Activated gamma-delta T cell treated with Interleukin-2 at 50 U/mL for 16 hours (primary cell): ENCODE measurements at regions not wholly inside any gene's neighbourhood (a gene's known extent, or its start where the extent isn't known, plus 50 kb on each side); places are given as distances from the start of the nearest gene placed in this dataset.
"Not testable (repeated sequence)": the region's sequence is repeated elsewhere in the genome, so short reads cannot be mapped to it uniquely, and the experiment has no call there.

ENCODE experiments used
- DNase-seq: peaks from one replicate; pipeline ENCODE4 v3.0.0-alpha.2; 2020

- DNase-seq, result no peak
Measured at GRCh38 chr2:35787302-35788031, 568.1 kb upstream of the CRIM1 start.

- DNase-seq, result no peak
Measured at GRCh38 chr2:35785564-35785963, 570.0 kb upstream of the CRIM1 start.

- DNase-seq, result no peak
Measured at GRCh38 chr2:35784777-35785176, 570.8 kb upstream of the CRIM1 start.

GRCh38 chr2:35783723-35784122, 571.9 kb upstream of the CRIM1 start:
- no peak for DNase-seq

GRCh38 chr2:35741556-35741955, 614.0 kb upstream of the CRIM1 start:
- DNase-seq, result no peak

- DNase-seq, result no peak
Measured at GRCh38 chr2:35731674-35732073, 623.9 kb upstream of the CRIM1 start.

GRCh38 chr2:35714883-35715282, 640.7 kb upstream of the CRIM1 start:
- no peak for DNase-seq

GRCh38 chr2:35708411-35708923, 647.1 kb upstream of the CRIM1 start:
- no peak for DNase-seq

- no peak for DNase-seq
Measured at GRCh38 chr2:35688309-35688708, 667.3 kb upstream of the CRIM1 start.

GRCh38 chr2:35651688-35652323, 703.8 kb upstream of the CRIM1 start:
- no peak for DNase-seq

- no peak for DNase-seq
Measured at GRCh38 chr2:35614640-35615039, 740.9 kb upstream of the CRIM1 start.

- DNase-seq, result no peak
Measured at GRCh38 chr2:35606394-35606793, 749.2 kb upstream of the CRIM1 start.

- DNase-seq, result no peak
Measured at GRCh38 chr2:35598310-35598709, 757.3 kb upstream of the CRIM1 start.

- DNase-seq, result no peak
Measured at GRCh38 chr2:35591886-35592285, 763.7 kb upstream of the CRIM1 start.

GRCh38 chr2:35585972-35586371, 769.6 kb upstream of the CRIM1 start:
- no peak for DNase-seq

- no peak for DNase-seq
Measured at GRCh38 chr2:35582637-35583036, 772.9 kb upstream of the CRIM1 start.

- DNase-seq, result no peak
Measured at GRCh38 chr2:35580956-35581355, 774.6 kb upstream of the CRIM1 start.

GRCh38 chr2:35568574-35568973, 787.0 kb upstream of the CRIM1 start:
- not testable (repeated sequence) for DNase-seq

- DNase-seq, result no peak
Measured at GRCh38 chr2:35562488-35562887, 793.1 kb upstream of the CRIM1 start.

- no peak for DNase-seq
Measured at GRCh38 chr2:35548171-35548570, 807.4 kb upstream of the CRIM1 start.

- no peak for DNase-seq
Measured at GRCh38 chr2:35545301-35545700, 810.3 kb upstream of the CRIM1 start.

- no peak for DNase-seq
Measured at GRCh38 chr2:35538796-35539195, 816.8 kb upstream of the CRIM1 start.

- no peak for DNase-seq
Measured at GRCh38 chr2:35530615-35531135, 824.9 kb upstream of the CRIM1 start.

GRCh38 chr2:35526741-35527140, 828.8 kb upstream of the CRIM1 start:
- no peak for DNase-seq
